ENCODE measurements at regions not wholly inside any gene's neighbourhood (a gene's known extent, or its start where the extent isn't known, plus 50 kb on each side); places are given as distances from the start of the nearest gene placed in this dataset.

- Histone ChIP-seq H3K9me3 (ENCODE audit: control insufficient read depth, insufficient read depth, low read length) (no peaks in the 10 kb centered on the region), H3K4me3 (ENCODE audit: low read length) (no peak overlapping the region), H3K36me3 (ENCODE audit: control insufficient read depth, low read length) (no peaks in the 10 kb centered on the region), H3K27ac (ENCODE audit: low read depth, low read length) (no peak overlapping the region), H3K79me2 (ENCODE audit: control insufficient read depth, low read length) (no peaks in the 10 kb centered on the region), H4K20me1 (ENCODE audit: control insufficient read depth, insufficient read depth, low read depth, low read length) (no peaks in the 10 kb centered on the region), H3F3A (ENCODE audit: control insufficient read depth, insufficient read depth) (no peaks in the 10 kb centered on the region), H3K9me2 (replicated peaks; ENCODE audit: control insufficient read depth, low read length) (no peaks in the 10 kb centered on the region), H3K27me3 (ENCODE audit: control insufficient read depth, low read length) (no peaks in the 10 kb centered on the region), H3K4me1 (ENCODE audit: control insufficient read depth, low read length) (no peaks in the 10 kb centered on the region), H3K4me2 (ENCODE audit: low read length) (no peak overlapping the region)
- TF ChIP-seq, protein P1, sequence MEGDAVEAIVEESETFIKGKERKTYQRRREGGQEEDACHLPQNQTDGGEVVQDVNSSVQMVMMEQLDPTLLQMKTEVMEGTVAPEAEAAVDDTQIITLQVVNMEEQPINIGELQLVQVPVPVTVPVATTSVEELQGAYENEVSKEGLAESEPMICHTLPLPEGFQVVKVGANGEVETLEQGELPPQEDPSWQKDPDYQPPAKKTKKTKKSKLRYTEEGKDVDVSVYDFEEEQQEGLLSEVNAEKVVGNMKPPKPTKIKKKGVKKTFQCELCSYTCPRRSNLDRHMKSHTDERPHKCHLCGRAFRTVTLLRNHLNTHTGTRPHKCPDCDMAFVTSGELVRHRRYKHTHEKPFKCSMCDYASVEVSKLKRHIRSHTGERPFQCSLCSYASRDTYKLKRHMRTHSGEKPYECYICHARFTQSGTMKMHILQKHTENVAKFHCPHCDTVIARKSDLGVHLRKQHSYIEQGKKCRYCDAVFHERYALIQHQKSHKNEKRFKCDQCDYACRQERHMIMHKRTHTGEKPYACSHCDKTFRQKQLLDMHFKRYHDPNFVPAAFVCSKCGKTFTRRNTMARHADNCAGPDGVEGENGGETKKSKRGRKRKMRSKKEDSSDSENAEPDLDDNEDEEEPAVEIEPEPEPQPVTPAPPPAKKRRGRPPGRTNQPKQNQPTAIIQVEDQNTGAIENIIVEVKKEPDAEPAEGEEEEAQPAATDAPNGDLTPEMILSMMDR (IDR thresholded peaks at IDR 0.05; ENCODE audit: low read depth, low read length, poor library complexity, severe bottlenecking): no peak
- TF ChIP-seq EZH2phosphoT487 (IDR thresholded peaks at IDR 0.05; ENCODE audit: borderline replicate concordance, low read length): no peak
These were observed 106.7 kb downstream of the HAPSTR1 start for GRCh38 chr16:9197957-9198661.

GRCh38 chr16:9199311-9199710 lies 107.9 kb downstream of the HAPSTR1 start:
- H3K9me3 ChIP-seq (ENCODE audit: control insufficient read depth, insufficient read depth, low read length): no peaks in the 10 kb centered on the region
- H4K20me1 ChIP-seq (ENCODE audit: control insufficient read depth, insufficient read depth, low read depth, low read length): no peaks in the 10 kb centered on the region
- no peaks in the 10 kb centered on the region for H3K9me2 ChIP-seq (replicated peaks; ENCODE audit: control insufficient read depth, low read length)
- H3K36me3 ChIP-seq (ENCODE audit: control insufficient read depth, low read length): no peaks in the 10 kb centered on the region
- no peak overlapping the region for H3K4me3 ChIP-seq (ENCODE audit: low read length)
- no peak overlapping the region for H3K4me2 ChIP-seq (ENCODE audit: low read length)
- H3K79me2 ChIP-seq (ENCODE audit: control insufficient read depth, low read length): no peaks in the 10 kb centered on the region
- no peak overlapping the region for H3K27ac ChIP-seq (ENCODE audit: low read depth, low read length)
- no peak for TF ChIP-seq EZH2phosphoT487 (IDR thresholded peaks at IDR 0.05; ENCODE audit: borderline replicate concordance, low read length)
- TF ChIP-seq, protein P1 (IDR thresholded peaks at IDR 0.05; ENCODE audit: low read depth, low read length, poor library complexity, severe bottlenecking): no peak
- no peaks in the 10 kb centered on the region for H3F3A ChIP-seq (ENCODE audit: control insufficient read depth, insufficient read depth)
- no peaks in the 10 kb centered on the region for H3K27me3 ChIP-seq (ENCODE audit: control insufficient read depth, low read length)
- H3K4me1 ChIP-seq (ENCODE audit: control insufficient read depth, low read length): no peaks in the 10 kb centered on the region

- H3K36me3 ChIP-seq (ENCODE audit: control insufficient read depth, low read length): no peaks in the 10 kb centered on the region
- H3K27me3 ChIP-seq (ENCODE audit: control insufficient read depth, low read length): no peaks in the 10 kb centered on the region
- H4K20me1 ChIP-seq (ENCODE audit: control insufficient read depth, insufficient read depth, low read depth, low read length): no peaks in the 10 kb centered on the region
- H3F3A ChIP-seq (ENCODE audit: control insufficient read depth, insufficient read depth): no peaks in the 10 kb centered on the region
- H3K4me2 ChIP-seq (ENCODE audit: low read length): no peak overlapping the region
- no peak for TF ChIP-seq EZH2phosphoT487 (IDR thresholded peaks at IDR 0.05; ENCODE audit: borderline replicate concordance, low read length)
- TF ChIP-seq, protein P1 (IDR thresholded peaks at IDR 0.05; ENCODE audit: low read depth, low read length, poor library complexity, severe bottlenecking): no peak
- H3K27ac ChIP-seq (ENCODE audit: low read depth, low read length): no peak overlapping the region
- no peaks in the 10 kb centered on the region for H3K9me2 ChIP-seq (replicated peaks; ENCODE audit: control insufficient read depth, low read length)
- no peaks in the 10 kb centered on the region for H3K79me2 ChIP-seq (ENCODE audit: control insufficient read depth, low read length)
- no peaks in the 10 kb centered on the region for H3K9me3 ChIP-seq (ENCODE audit: control insufficient read depth, insufficient read depth, low read length)
- H3K4me3 ChIP-seq (ENCODE audit: low read length): no peak overlapping the region
- H3K4me1 ChIP-seq (ENCODE audit: control insufficient read depth, low read length): no peaks in the 10 kb centered on the region
These were observed 108.3 kb downstream of the HAPSTR1 start for GRCh38 chr16:9199751-9200150.

All from DOHH2 (cell line).